ENCODE measurements at regions not wholly inside any gene's neighbourhood (a gene's known extent, or its start where the extent isn't known, plus 50 kb on each side); places are given as distances from the start of the nearest gene placed in this dataset.
A peak's percentile ranks its signal among the peaks of the same experiment; 100 is the strongest.

DNA sequence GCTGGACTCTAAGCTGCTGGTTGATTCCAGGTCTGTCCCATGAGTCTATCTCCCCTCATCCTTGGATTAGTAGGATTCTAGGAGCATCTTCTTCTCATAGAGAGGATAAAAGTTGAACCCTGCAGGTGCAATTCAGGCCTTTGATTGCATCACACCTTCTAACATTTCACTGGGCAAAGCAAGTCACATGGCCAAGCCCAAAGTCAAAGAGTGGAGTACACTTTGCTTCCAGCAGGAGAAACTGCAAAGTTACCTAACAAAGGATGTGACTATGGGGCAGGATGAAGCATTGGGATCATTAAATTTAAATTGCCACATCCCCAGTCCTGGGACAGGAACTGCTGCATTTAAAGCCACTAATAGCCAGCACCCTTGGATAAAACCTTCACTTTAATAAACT is 51.0 kb upstream of the EGFLAM start:
- no peak for DNase-seq

- no peak for DNase-seq
These were observed 55.6 kb upstream of the EGFLAM start for GRCh38 chr5:38202741-38203140.

DNA sequence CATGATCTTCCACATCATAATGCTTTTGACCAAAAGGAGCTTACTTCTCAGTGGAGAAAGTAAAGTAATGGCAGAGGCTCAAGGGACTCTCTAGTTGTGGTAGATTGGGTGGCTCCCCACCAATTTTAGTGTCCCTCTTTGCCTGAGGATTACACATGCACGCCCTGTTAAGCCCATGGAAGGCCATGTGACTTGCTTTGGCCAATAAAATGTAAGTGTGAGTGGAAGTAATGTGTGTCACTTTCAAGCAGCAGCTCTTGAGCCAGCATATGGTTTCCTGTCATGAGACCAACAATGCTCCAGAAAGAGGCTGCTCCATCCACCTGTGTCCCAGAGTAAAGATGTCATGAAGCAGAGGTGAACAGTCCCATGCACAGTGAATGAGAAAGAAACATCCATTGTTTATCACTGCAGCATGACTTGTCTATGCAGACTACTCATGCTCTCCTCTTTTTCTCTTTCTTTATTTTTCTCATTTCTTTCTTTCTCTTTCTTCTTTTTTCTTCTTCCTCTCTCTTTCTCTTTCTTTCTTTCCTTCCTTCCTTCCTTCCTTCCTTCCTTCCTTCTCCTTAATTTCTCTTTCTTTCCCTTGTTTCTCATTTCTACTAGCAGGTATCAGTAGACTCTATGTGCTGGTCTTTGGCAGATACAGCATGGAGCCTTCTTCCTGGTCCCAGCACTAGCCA is 57.3 kb upstream of the EGFLAM start:
- no peak for DNase-seq

DNA sequence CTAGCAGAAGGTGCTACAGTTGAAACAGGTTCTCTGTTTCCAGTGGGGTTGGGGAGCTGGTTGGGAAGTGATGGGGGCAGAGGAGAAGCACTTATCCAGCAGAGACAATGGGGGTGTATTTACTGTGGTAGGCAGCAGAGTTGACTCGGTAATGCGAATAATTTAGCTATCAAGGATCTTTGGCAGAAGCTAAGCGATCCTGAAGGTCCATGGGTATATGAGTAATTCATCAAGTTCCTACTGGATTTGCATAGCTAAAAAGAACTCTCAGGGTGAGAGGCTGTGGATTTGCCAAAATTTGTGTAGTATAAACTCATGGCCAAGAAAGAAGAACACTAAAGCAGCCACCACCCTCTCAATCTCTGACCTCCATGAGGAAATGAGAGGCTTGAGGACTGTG is 61.2 kb upstream of the EGFLAM start:
- no peak for DNase-seq

- DNase-seq: peak in 51 of 56 donors; percentile 6 to 85 (median 47)
These were observed 65.3 kb upstream of the EGFLAM start for GRCh38 chr5:38193015-38193581.

DNA sequence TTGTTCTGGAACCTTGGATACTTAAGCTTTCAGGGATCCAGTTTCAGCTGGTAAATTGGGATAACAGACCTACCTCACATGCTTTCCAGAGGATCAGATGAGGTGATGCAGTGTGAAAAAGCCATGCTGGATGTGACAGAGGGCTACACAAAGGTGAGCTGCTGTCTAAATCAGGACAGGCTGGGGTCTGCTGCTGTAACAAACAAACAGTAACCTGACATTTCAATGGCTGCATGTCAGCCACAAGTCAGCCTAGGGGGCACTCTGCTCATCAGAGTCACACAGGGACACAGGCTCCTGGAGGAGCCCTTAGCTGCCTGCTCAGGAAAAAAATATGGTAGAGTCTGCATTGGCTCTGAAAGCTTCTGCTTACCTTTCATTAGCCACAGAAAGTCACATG is 66.7 kb upstream of the EGFLAM start:
- no peak for DNase-seq

DNA sequence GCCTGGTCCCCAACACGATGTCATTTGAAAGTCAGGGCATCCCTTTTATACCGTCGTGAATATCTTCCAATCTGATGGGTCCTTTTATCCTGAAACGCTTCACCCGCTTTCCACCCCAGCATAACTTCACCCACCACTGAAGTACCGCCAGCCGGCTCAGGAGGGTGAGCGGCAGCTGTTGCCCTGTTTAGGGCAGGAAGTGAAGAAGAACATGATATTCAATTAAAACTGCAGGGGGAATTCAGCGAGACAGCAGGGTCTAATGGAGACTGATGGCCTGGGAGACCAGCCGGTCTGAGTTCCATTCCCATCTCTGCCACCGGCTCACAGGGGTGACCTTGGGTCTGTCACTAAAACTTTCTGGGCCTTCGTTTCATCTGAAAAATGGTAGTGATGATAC is 68.2 kb upstream of the EGFLAM start:
- DNase-seq: no peak

- DNase-seq: peak in 1 of 56 donors; percentile 5
These were observed 69.3 kb upstream of the EGFLAM start for GRCh38 chr5:38189081-38189504.

DNA sequence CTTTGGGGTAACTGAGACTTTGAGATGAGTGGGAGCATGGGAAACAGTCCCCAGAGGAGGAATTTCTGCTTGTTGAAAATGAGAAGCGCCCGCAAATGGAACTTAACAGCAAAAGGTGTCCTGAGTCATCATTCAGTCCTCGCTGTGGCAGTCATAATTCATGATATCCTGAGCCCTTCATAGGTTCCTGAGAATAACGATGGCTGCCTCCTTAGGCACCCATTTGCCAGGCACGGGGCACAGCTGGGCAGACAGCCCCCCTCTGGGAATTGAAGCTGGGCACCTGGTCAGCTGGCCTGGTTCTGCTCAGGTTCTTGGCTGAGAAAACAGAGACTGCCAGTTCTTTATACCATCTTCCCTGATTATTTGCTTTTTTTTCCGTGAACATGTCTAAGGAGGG is 69.8 kb upstream of the EGFLAM start:
- DNase-seq: no peak

GRCh38 chr5:38187532-38187931 is 70.8 kb upstream of the EGFLAM start:
- DNase-seq: no peak

DNA sequence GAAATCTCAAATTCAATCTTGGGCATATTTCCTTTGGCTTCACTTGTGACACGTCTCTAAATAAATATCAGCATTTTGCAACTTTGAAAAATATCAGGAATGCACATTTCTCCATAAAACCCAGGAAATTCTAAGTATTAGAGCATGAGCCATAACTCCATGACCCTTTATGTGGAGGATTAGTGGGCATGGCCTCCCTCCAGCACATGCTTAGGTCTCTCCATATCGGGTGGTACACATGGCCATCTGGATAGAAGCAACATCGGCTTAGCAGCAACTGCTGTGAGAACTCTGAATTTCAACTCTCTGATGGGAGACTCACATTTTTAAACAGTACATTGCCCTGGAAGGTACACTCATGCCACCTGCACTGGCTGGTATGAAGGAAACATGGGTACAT is 73.7 kb upstream of the EGFLAM start:
- DNase-seq: no peak

- no peak for DNase-seq
These were observed 75.4 kb upstream of the EGFLAM start for GRCh38 chr5:38182991-38183390.

DNA sequence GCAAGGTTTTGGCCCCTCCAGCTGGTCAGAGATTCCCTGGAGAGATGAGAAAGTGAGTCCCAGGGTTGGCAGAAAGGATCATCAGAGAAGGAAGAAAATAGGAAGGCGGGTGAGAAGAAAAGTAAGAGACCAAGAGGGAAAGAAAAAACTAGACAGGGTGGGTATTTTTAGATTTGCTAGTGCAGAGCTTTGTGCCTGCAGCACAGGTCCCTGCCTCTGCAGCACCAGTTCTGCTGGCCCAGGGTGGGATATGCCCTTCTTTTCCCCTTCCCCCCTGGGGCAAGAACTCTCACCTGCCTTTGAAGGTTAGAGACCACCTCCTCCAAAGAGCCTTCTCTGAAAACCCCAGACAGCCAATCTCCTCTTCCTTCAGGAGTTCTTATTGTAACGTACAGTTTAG is 90.3 kb upstream of the EGFLAM start:
- no peak for DNase-seq

DNA sequence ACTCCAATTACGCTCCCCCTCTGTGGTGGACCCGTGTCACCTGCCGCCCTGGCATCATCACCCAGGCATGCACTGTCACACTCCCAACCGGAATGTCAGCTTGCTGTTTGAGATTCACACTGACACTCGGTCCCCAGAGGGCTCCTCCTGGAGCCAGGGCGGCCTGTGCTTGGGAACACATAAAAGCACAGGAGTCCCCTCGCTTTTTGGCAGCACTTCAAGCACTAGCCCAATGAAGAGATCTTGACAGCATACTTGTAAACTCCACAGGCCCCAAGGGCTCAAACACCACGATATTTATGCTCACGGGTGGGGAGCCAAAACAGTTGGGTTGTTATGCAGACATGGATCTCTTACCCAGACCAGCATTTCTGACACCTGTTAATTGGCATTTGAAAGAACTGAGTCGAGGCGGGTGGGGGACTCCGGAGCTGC is 90.8 kb upstream of the EGFLAM start:
- no peak for DNase-seq

DNA sequence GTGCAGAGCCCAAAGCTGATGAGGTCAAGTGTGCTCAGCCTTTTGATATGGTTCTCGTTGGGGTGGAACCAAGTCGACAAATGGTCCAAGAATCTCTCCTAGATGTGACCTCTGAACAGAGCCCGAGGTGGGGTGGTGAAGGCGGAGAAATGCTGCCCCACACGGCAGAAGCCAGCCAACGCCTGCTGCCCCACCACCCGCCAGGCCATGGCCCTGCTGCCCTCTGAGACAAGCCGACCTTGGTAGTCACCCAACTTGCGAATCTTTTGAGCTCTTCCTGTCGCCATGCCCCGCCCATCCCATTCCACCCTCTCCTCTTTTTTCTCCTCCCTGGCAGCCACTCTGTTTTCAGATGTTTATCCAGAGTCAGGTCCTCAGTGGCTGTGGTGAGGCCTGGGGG is 91.5 kb upstream of the EGFLAM start:
- no peak for DNase-seq

DNA sequence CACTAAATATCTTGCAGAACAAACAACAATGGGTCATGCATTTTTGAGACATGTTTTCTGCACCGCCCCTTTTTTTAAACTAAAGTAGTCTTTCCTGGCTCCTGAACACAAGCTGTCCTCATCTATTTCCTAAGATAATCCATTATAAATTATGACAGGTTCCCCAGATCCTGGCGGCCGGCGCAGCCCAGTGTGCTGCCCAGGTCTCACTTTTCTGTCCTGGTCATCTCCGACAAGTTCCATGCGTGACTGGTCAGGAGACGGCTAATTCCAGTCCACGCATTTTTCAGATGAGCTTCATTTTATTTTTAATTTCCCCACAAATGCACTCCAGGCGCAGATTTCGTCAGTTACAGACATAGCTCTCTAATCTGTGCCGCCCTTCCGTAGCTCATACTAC is 92.9 kb upstream of the EGFLAM start:
- no peak for DNase-seq

- no peak for DNase-seq
These were observed 93.5 kb upstream of the EGFLAM start for GRCh38 chr5:38164776-38165399.

- DNase-seq: no peak
These were observed 94.6 kb upstream of the EGFLAM start for GRCh38 chr5:38163636-38164237.

- DNase-seq: no peak
These were observed 95.7 kb upstream of the EGFLAM start for GRCh38 chr5:38162625-38163024.

- DNase-seq: no peak
These were observed 101.3 kb upstream of the EGFLAM start for GRCh38 chr5:38157024-38157423.

GRCh38 chr5:38154615-38155204 is 103.6 kb upstream of the EGFLAM start:
- no peak for DNase-seq

- DNase-seq: no peak
These were observed 106.5 kb upstream of the EGFLAM start for GRCh38 chr5:38151878-38152277.

All from nucleus accumbens (tissue), 56 donors.